ENCODE measurements at regions not wholly inside any gene's neighbourhood (a gene's known extent, or its start where the extent isn't known, plus 50 kb on each side); places are given as distances from the start of the nearest gene placed in this dataset.
A peak's percentile ranks its signal among the peaks of the same experiment; 100 is the strongest.

GRCh38 chr13:79812070-79812850, 331.3 kb downstream of the NDFIP2 start:
- Mint-ChIP-seq H3K9me3 (peaks cover 3% of the 10 kb centered on the region), H3K4me3 (no peak overlapping the region), H3K27ac (peak overlapping the region; percentile 18), H3K27me3 (ENCODE audit: low read depth) (no peaks in the 10 kb centered on the region), H3K4me1 (peaks cover 28% of the 10 kb centered on the region), H3K36me3 (no peaks in the 10 kb centered on the region)
- no peak for TF ChIP-seq CTCF (IDR thresholded peaks at IDR 0.05; ENCODE audit: unreplicated experiment)
- no peak for DNase-seq (ENCODE audit: low spot score in 2 of 2, unreplicated experiment in 2 of 2)

GRCh38 chr13:79811170-79811569, 330.2 kb downstream of the NDFIP2 start:
- H3K27me3 Mint-ChIP-seq (ENCODE audit: low read depth), result no peaks in the 10 kb centered on the region
- peaks cover 30% of the 10 kb centered on the region for H3K4me1 Mint-ChIP-seq
- no peaks in the 10 kb centered on the region for H3K36me3 Mint-ChIP-seq
- no peak for DNase-seq (ENCODE audit: low spot score in 2 of 2, unreplicated experiment in 2 of 2)
- no peak overlapping the region for H3K4me3 Mint-ChIP-seq
- no peaks in the 10 kb centered on the region for H3K9me3 Mint-ChIP-seq
- H3K27ac Mint-ChIP-seq, result peak overlapping the region; percentile 94
- no peak for TF ChIP-seq CTCF (IDR thresholded peaks at IDR 0.05; ENCODE audit: unreplicated experiment)

GRCh38 chr13:79810669-79811068, 329.7 kb downstream of the NDFIP2 start:
- H3K9me3 Mint-ChIP-seq, result no peaks in the 10 kb centered on the region
- no peak for DNase-seq (ENCODE audit: low spot score in 2 of 2, unreplicated experiment in 2 of 2)
- TF ChIP-seq CTCF (IDR thresholded peaks at IDR 0.05; ENCODE audit: unreplicated experiment), result no peak
- H3K27ac Mint-ChIP-seq, result peak overlapping the region; percentile 94
- H3K27me3 Mint-ChIP-seq (ENCODE audit: low read depth), result no peaks in the 10 kb centered on the region
- peaks cover 33% of the 10 kb centered on the region for H3K4me1 Mint-ChIP-seq
- no peaks in the 10 kb centered on the region for H3K36me3 Mint-ChIP-seq
- peak overlapping the region; percentile 8 for H3K4me3 Mint-ChIP-seq

GRCh38 chr13:79810018-79810417, 329.1 kb downstream of the NDFIP2 start:
- DNase-seq (ENCODE audit: low spot score in 2 of 2, unreplicated experiment in 2 of 2), result no peak
- no peaks in the 10 kb centered on the region for H3K9me3 Mint-ChIP-seq
- peak overlapping the region; percentile 94 for H3K27ac Mint-ChIP-seq
- TF ChIP-seq CTCF (IDR thresholded peaks at IDR 0.05; ENCODE audit: unreplicated experiment), result no peak
- no peak overlapping the region for H3K4me3 Mint-ChIP-seq
- H3K36me3 Mint-ChIP-seq, result no peaks in the 10 kb centered on the region
- H3K27me3 Mint-ChIP-seq (ENCODE audit: low read depth), result no peaks in the 10 kb centered on the region
- peaks cover 40% of the 10 kb centered on the region for H3K4me1 Mint-ChIP-seq

GRCh38 chr13:79808475-79808874, 327.5 kb downstream of the NDFIP2 start:
- DNase-seq (ENCODE audit: low spot score in 2 of 2, unreplicated experiment in 2 of 2), result no peak
- H3K27ac Mint-ChIP-seq, result no peak overlapping the region
- H3K36me3 Mint-ChIP-seq, result no peaks in the 10 kb centered on the region
- H3K27me3 Mint-ChIP-seq (ENCODE audit: low read depth), result no peaks in the 10 kb centered on the region
- no peak overlapping the region for H3K4me3 Mint-ChIP-seq
- H3K4me1 Mint-ChIP-seq, result peaks cover 52% of the 10 kb centered on the region
- no peak for TF ChIP-seq CTCF (IDR thresholded peaks at IDR 0.05; ENCODE audit: unreplicated experiment)
- H3K9me3 Mint-ChIP-seq, result no peaks in the 10 kb centered on the region
